ENCODE measurements at regions not wholly inside any gene's neighbourhood (a gene's known extent, or its start where the extent isn't known, plus 50 kb on each side); places are given as distances from the start of the nearest gene placed in this dataset.

- Histone ChIP-seq H3K9me3 (no peaks in the 10 kb centered on the region), H3K4me3 (no peak overlapping the region), H3K27ac (peak overlapping the region; percentile 9), H3K36me3 (ENCODE audit: insufficient read depth in 1 of 2, low read depth in 1 of 2) (no peaks in the 10 kb centered on the region), H3K4me1 (no peaks in the 10 kb centered on the region), H3K27me3 (ENCODE audit: insufficient read depth in 3 of 3, low read length in 2 of 3) (no peaks in the 10 kb centered on the region)
- intact Hi-C loops (cut with DNase I): no loop called here
- no peak for DNase-seq
- ATAC-seq: no peak
- TF ChIP-seq CTCF (IDR thresholded peaks at IDR 0.05): no peak
- WGBS, 3 donors: 59 to 81% (median 65%) methylated on average over 4 of the region's 4 CpGs
Measured at GRCh38 chr6:6907286-6907685, 200.5 kb upstream of the RREB1 start.

GRCh38 chr6:6908121-6908520 is 199.6 kb upstream of the RREB1 start:
- intact Hi-C loops (cut with DNase I): no loop called here
- no peak for ATAC-seq
- Histone ChIP-seq H3K4me3 (no peak overlapping the region), H3K9me3 (no peaks in the 10 kb centered on the region), H3K27me3 (ENCODE audit: insufficient read depth in 3 of 3, low read length in 2 of 3) (no peaks in the 10 kb centered on the region), H3K4me1 (no peaks in the 10 kb centered on the region), H3K36me3 (ENCODE audit: insufficient read depth in 1 of 2, low read depth in 1 of 2) (no peaks in the 10 kb centered on the region), H3K27ac (no peak overlapping the region)
- WGBS, 3 donors: 78 to 93% (median 80%) methylated on average over 1 of the region's 1 CpG
- DNase-seq: no peak
- TF ChIP-seq CTCF (IDR thresholded peaks at IDR 0.05): no peak

DNA sequence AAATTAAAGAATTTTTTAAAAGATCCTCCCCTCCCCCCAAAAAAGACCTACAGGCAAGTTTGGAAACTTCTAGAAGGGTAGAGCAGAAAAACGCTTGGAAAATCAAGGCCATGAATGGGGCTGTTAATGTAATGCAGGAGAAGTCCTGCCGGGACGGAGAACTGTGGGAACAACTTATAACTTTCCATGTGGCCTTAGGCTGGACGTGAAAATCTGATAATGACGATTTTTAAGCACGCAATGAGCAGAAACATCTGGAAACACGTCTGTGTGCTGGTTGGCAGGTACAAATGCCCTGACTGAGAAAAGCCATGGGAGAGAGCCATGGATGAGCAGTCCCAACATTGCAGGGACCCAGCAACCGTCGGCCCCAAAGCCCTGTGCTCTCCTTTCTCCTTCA is 198.7 kb upstream of the RREB1 start:
- no peak for DNase-seq
- H3K4me1 ChIP-seq: no peaks in the 10 kb centered on the region
- H3K27ac ChIP-seq: no peak overlapping the region
- no peaks in the 10 kb centered on the region for H3K36me3 ChIP-seq (ENCODE audit: insufficient read depth in 1 of 2, low read depth in 1 of 2)
- H3K4me3 ChIP-seq: no peak overlapping the region
- no peaks in the 10 kb centered on the region for H3K27me3 ChIP-seq (ENCODE audit: insufficient read depth in 3 of 3, low read length in 2 of 3)
- intact Hi-C loops (cut with DNase I): no loop called here
- no peak for TF ChIP-seq CTCF (IDR thresholded peaks at IDR 0.05)
- WGBS, 3 donors: 74 to 78% (median 75%) methylated on average over 9 of the region's 9 CpGs
- ATAC-seq: no peak
- no peaks in the 10 kb centered on the region for H3K9me3 ChIP-seq

- H3K27me3 ChIP-seq (ENCODE audit: insufficient read depth in 3 of 3, low read length in 2 of 3): no peaks in the 10 kb centered on the region
- ATAC-seq: no peak
- intact Hi-C loops (cut with DNase I): no loop called here
Measured at GRCh38 chr6:6910734-6911295, 196.9 kb upstream of the RREB1 start.

More at GRCh38 chr6:6910734-6911295, 196.9 kb upstream of the RREB1 start:
- Histone ChIP-seq H3K4me1 (peaks cover 10% of the 10 kb centered on the region), H3K27ac (no peak overlapping the region), H3K9me3 (no peaks in the 10 kb centered on the region), H3K36me3 (ENCODE audit: insufficient read depth in 1 of 2, low read depth in 1 of 2) (no peaks in the 10 kb centered on the region), H3K4me3 (no peak overlapping the region)
- no peak for TF ChIP-seq CTCF (IDR thresholded peaks at IDR 0.05)
- DNase-seq: no peak
- 93 to 95% (median 95%) methylated on average over 6 of the region's 6 CpGs for WGBS, 3 donors
